Endothelial cell of umbilical vein (primary cell): ENCODE measurements at regions not wholly inside any gene's neighbourhood (a gene's known extent, or its start where the extent isn't known, plus 50 kb on each side); places are given as distances from the start of the nearest gene placed in this dataset.

Experiments used
- BruUV-seq: library from RNA; stranded (reverse); fragments of 400-500 nt; replicated peaks from 2 replicates; lab custom pipeline; 2021; lab: Mats Ljungman, UMichigan
- CTCF ChIA-PET: fragments of 300-600, 350-600 bp; sonication (Branson Sonifier 250); formaldehyde crosslinking; loops from one replicate; lab custom pipeline; 2021; ENCODE audit warnings: antibody characterized with exemption, inconsistent platforms; lab: Charles Lee
- POLR2A ChIA-PET: fragments of 300-600, 350-600 bp; sonication (Branson Sonifier 250); formaldehyde crosslinking; loops from one replicate; lab custom pipeline; 2021; ENCODE audit warnings: antibody characterized with exemption, inconsistent platforms; lab: Charles Lee
- DNase-seq: peaks from one replicate; pipeline ENCODE4 v3.0.0-alpha.2; 2011; ENCODE audit warnings: low read depth, low spot score
- FAIRE-seq: peaks from 2 replicates; lab custom pipeline; 2011; peaks lifted over from hg19 to GRCh38; lab: Jason Lieb, UNC
- H2AFZ ChIP-seq: 2 replicates; pipeline ENCODE4 v1.6.0; 2012; ENCODE audit warnings: low read depth, low read length, control low read depth, inconsistent platforms
- H3K27ac ChIP-seq: 2 replicates; pipeline ENCODE4 v1.5.1; 2011; ENCODE audit warnings: low read depth, mild to moderate bottlenecking, control low read depth, low read length, moderate library complexity; ENCODE audit not compliant: insufficient read depth
- H3K27me3 ChIP-seq, 2 experiments: 2 replicates each; pipeline versions ENCODE4 v1.6.0 to v1.6.1; 2011; ENCODE audit warnings: low read length in 2 of 2, mixed read lengths in 1 of 2; ENCODE audit not compliant: control insufficient read depth in 2 of 2, insufficient read depth in 2 of 2
- H3K36me3 ChIP-seq, 2 experiments: 2 replicates in 1 of 2; 3 replicates in 1 of 2; pipeline ENCODE4 v1.5.1; 2011; ENCODE audit warnings: low read length in 2 of 2, mild to moderate bottlenecking in 1 of 2, moderate library complexity in 1 of 2; ENCODE audit not compliant: control insufficient read depth in 2 of 2, insufficient read depth in 2 of 2; ENCODE audit errors: extremely low read depth in 1 of 2
- H3K4me1 ChIP-seq: 3 replicates; pipeline ENCODE4 v1.5.1; 2011; ENCODE audit warnings: mild to moderate bottlenecking, low read length; ENCODE audit not compliant: control insufficient read depth, insufficient read depth; ENCODE audit errors: extremely low read depth
- H3K4me2 ChIP-seq: 2 replicates; pipeline ENCODE4 v1.6.1; 2011; ENCODE audit warnings: low read length, control low read depth, mixed read lengths; ENCODE audit not compliant: insufficient read depth
- H3K4me3 ChIP-seq, 3 experiments: fragments of 200-600 bp in 1 of 3; sonication (generic), shearing (Covaris generic) in 1 of 3; replicated peaks in 1 of 3; 2 replicates each; pipeline ENCODE4 v1.5.1; 2011 to 2016; ENCODE audit warnings: control low read depth in 3 of 3, low read length in 3 of 3, mild to moderate bottlenecking in 2 of 3, inconsistent platforms in 1 of 3, low read depth in 1 of 3, moderate library complexity in 1 of 3; ENCODE audit not compliant: insufficient read depth in 1 of 3
- H3K79me2 ChIP-seq: 2 replicates; pipeline ENCODE4 v1.6.0; 2012; ENCODE audit warnings: low read length, inconsistent platforms; ENCODE audit not compliant: control insufficient read depth, insufficient read depth
- H3K9ac ChIP-seq: replicated peaks from 2 replicates; pipeline ENCODE3; 2011; ENCODE audit warnings: low read length, control low read depth; ENCODE audit not compliant: insufficient read depth; ENCODE audit errors: extremely low read depth
- H3K9me1 ChIP-seq: replicated peaks from 3 replicates; pipeline ENCODE4 v1.6.0; 2011; ENCODE audit warnings: mild to moderate bottlenecking, low read length; ENCODE audit not compliant: control insufficient read depth, insufficient read depth; ENCODE audit errors: extremely low read depth
- H3K9me3 ChIP-seq: replicated peaks from 2 replicates; pipeline ENCODE4 v1.5.1; 2012; ENCODE audit warnings: low read length, inconsistent platforms; ENCODE audit not compliant: control insufficient read depth, insufficient read depth
- H4K20me1 ChIP-seq: replicated peaks from 2 replicates; pipeline ENCODE3; 2011; ENCODE audit warnings: mild to moderate bottlenecking, low read length; ENCODE audit not compliant: control insufficient read depth, insufficient read depth; ENCODE audit errors: extremely low read depth
- FOS ChIP-seq: IDR thresholded peaks from 2 replicates; pipeline ENCODE4 v1.6.1; 2011; ENCODE audit warnings: mild to moderate bottlenecking, low read length, moderate library complexity, borderline replicate concordance; ENCODE audit not compliant: insufficient read depth
- JUN ChIP-seq: IDR thresholded peaks from 2 replicates; pipeline ENCODE4 v1.6.1; 2011; ENCODE audit warnings: borderline replicate concordance, low read depth; ENCODE audit not compliant: insufficient read length, insufficient read depth
- MAX ChIP-seq: IDR thresholded peaks from 2 replicates; pipeline ENCODE4 v1.6.1; 2011; ENCODE audit not compliant: insufficient read depth, insufficient read length
- MYC ChIP-seq: IDR thresholded peaks from one replicate; pipeline ENCODE4 v1.6.1; 2011; ENCODE audit warnings: mild to moderate bottlenecking, low read depth, low read length
- POLR2A ChIP-seq: IDR thresholded peaks from 2 replicates; pipeline ENCODE4 v1.6.1; 2012; ENCODE audit warnings: low read depth, mild to moderate bottlenecking, control low read depth, low read length
- dilution Hi-C: fragments of 300-500 bp; cut with MboI; formaldehyde crosslinking; loops from one replicate; pipeline ENCODE4 v1.15.0; 2019; ENCODE audit warnings: low sequenced_read_pairs; ENCODE audit not compliant: extremely low pct_ligation_motif_present
- intact Hi-C: fragments of 100-400 bp; cut with micrococcal nuclease; formaldehyde crosslinking; loops from one replicate; pipeline ENCODE4 v1.10.0; 2022

DNA sequence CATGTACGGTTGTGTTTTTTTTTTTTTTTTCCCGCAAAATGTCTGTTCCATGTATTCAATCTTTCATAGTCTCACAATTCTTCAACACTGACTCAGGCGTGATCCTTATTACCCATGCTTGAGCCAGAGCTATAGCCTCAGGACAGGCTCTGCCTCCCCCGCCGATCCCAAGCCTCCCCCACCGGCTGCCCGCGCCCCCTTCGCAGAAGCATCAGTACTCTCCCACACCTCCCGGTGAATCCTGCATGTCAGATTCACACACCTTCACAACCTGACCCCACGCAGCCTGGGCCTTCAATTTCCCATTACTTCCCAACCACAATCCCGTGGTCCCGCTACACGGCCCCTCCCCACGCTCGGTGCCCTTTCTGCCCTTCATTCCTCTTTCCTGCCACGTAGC is 401.5 kb upstream of the JARID2 start:
- no peak overlapping the region for H3K4me2 ChIP-seq
- no peak overlapping the region for H3K4me3 ChIP-seq
- H3K9me3 ChIP-seq, result no peaks in the 10 kb centered on the region
- dilution Hi-C loops, result no loop called here
- H3K36me3 ChIP-seq, result no peaks in the 10 kb centered on the region
- no peaks in the 10 kb centered on the region for H3K79me2 ChIP-seq
- no peaks in the 10 kb centered on the region for H4K20me1 ChIP-seq
- BruUV-seq, result no TSS peak
- TF ChIP-seq MAX (no peak), JUN (no peak)
- no peak overlapping the region for H3K27ac ChIP-seq
- intact Hi-C loops, result no loop called here
- ChIA-PET POLR2A (no interaction called here), CTCF (no interaction called here)
- no peak overlapping the region for H3K9ac ChIP-seq
- FAIRE-seq, result no peak
- DNase-seq, result no peak
- no peaks in the 10 kb centered on the region for H3K9me1 ChIP-seq
- H3K4me1 ChIP-seq, result no peaks in the 10 kb centered on the region
- no peak overlapping the region for H2AFZ ChIP-seq
- no peaks in the 10 kb centered on the region for H3K27me3 ChIP-seq

DNA sequence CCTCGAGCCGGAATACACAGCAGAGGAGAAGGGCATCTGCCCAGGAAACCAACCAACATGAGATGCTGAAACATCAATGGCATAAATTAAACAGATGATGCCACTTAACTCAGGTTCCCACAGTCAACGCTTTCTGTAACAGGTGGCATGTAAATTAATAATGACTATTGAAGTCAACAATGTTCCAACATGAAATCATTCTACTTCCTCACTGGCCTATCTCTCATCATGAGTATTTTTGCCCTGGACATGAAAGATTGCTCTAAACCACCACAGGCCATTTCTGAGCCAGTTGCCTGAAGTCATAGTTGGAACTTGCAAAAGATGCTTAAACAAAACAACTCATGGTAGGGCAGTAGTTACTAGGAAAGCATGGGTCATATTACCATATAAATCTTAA is 397.9 kb upstream of the JARID2 start:
- H3K27me3 ChIP-seq, result no peaks in the 10 kb centered on the region
- no peak for DNase-seq
- no peak overlapping the region for H3K4me3 ChIP-seq
- ChIA-PET CTCF (no interaction called here), POLR2A (no interaction called here)
- H4K20me1 ChIP-seq, result no peaks in the 10 kb centered on the region
- no peak overlapping the region for H3K9ac ChIP-seq
- BruUV-seq, result no TSS peak
- no peak overlapping the region for H3K27ac ChIP-seq
- dilution Hi-C loops, result no loop called here
- no peak for FAIRE-seq
- no peaks in the 10 kb centered on the region for H3K4me1 ChIP-seq
- no peaks in the 10 kb centered on the region for H3K9me3 ChIP-seq
- H3K79me2 ChIP-seq, result no peaks in the 10 kb centered on the region
- no peaks in the 10 kb centered on the region for H3K9me1 ChIP-seq
- no peak overlapping the region for H2AFZ ChIP-seq
- no peak overlapping the region for H3K4me2 ChIP-seq
- intact Hi-C loops, result no loop called here
- H3K36me3 ChIP-seq, result no peaks in the 10 kb centered on the region
- TF ChIP-seq JUN (no peak), POLR2A (no peak), MYC (no peak), FOS (no peak)
